ENCODE measurements at regions not wholly inside any gene's neighbourhood (a gene's known extent, or its start where the extent isn't known, plus 50 kb on each side); places are given as distances from the start of the nearest gene placed in this dataset.

DNA sequence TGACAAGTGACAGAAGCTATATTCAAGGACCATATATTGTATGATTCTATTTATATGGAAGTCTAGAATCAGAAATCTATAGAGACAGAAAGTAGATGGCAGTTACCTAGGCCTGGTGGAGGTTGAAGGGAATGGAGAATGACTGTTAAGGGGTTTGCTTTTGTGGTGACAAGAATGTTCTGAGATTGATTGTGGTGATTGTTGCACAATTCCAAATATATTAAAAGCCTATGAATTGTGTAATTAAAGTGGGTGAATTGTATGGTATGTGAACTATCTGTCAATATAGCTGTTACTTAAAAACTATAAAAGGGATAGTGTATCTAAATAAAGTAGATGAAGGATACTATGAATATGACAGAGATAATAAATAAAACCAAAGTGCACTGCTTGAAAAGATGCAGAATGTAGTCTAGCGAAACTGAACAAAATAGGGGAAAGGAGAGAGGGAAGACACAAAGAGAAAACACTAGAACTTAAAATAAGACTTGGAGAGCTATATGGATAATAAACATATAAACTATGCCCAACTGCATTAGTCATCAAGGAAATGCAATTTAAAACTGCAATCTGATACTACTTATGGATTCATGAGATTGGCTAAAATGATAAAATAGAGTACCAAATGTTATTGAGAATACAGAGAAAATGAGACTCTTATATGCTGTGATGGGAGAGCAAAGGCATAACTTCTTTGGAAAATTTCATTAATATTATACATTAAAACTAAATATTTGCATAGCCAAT is 82.1 kb upstream of the BANK1 start:
- DNase-seq (ENCODE audit: low read depth in 2 of 2), result peak in 1 of 2 donors; percentile 3
- TF ChIP-seq CTCF (IDR thresholded peaks at IDR 0.05; ENCODE audit: low read depth, low read length), result no peak

GRCh38 chr4:101707596-101707995 is 82.9 kb upstream of the BANK1 start:
- TF ChIP-seq CTCF (IDR thresholded peaks at IDR 0.05; ENCODE audit: low read depth, low read length), result no peak
- DNase-seq (ENCODE audit: low read depth in 2 of 2), result no peak
- no peak overlapping the region for H3K4me3 ChIP-seq (replicated peaks in 1 of 2; ENCODE audit: low read depth in 2 of 2, low read length in 2 of 2)

More for the DNA sequence above, 82.1 kb upstream of the BANK1 start:
- H3K4me3 ChIP-seq (replicated peaks in 1 of 2; ENCODE audit: low read depth in 2 of 2, low read length in 2 of 2), result no peak overlapping the region

DNA sequence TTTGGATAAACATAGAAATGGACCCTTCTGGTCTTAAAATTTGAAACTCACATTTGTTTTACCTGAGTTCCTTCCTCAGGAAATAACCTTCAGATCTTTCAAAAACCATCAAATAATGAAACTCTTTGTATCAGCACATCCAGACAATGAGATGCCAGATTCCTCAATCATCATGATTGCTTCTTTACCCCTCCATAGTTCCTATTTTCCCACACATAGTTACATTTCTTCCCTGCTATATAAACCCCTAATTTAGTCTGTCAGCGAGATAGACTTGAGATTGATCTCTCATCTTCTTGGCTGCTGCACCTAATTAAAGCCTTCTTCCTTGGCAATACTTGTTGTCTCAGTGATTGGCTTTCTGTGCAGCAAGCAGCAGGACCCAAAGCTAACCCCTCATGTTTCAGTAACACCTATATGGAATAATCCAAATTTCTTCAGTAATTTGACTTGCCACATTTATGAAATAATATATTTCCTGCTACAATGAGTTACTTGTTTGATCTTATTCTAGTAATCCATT is 83.9 kb upstream of the BANK1 start:
- H3K4me3 ChIP-seq (replicated peaks in 1 of 2; ENCODE audit: low read depth in 2 of 2, low read length in 2 of 2), result no peak overlapping the region
- no peak for TF ChIP-seq CTCF (IDR thresholded peaks at IDR 0.05; ENCODE audit: low read depth, low read length)
- no peak for DNase-seq (ENCODE audit: low read depth in 2 of 2)

GRCh38 chr4:101701551-101701950 is 89.0 kb upstream of the BANK1 start:
- TF ChIP-seq CTCF (IDR thresholded peaks at IDR 0.05; ENCODE audit: low read depth, low read length), result no peak
- no peak for DNase-seq (ENCODE audit: low read depth in 2 of 2)
- no peak overlapping the region for H3K4me3 ChIP-seq (replicated peaks in 1 of 2; ENCODE audit: low read depth in 2 of 2, low read length in 2 of 2)

GRCh38 chr4:101699441-101700124 is 90.9 kb upstream of the BANK1 start:
- DNase-seq (ENCODE audit: low read depth in 2 of 2), result no peak
- H3K4me3 ChIP-seq (replicated peaks in 1 of 2; ENCODE audit: low read depth in 2 of 2, low read length in 2 of 2), result no peak overlapping the region
- TF ChIP-seq CTCF (IDR thresholded peaks at IDR 0.05; ENCODE audit: low read depth, low read length), result no peak

- no peak for TF ChIP-seq CTCF (IDR thresholded peaks at IDR 0.05; ENCODE audit: low read depth, low read length)
- no peak for DNase-seq (ENCODE audit: low read depth in 2 of 2)
Observed at GRCh38 chr4:101697266-101697665, 93.3 kb upstream of the BANK1 start.

More at GRCh38 chr4:101697266-101697665, 93.3 kb upstream of the BANK1 start:
- no peak overlapping the region for H3K4me3 ChIP-seq (replicated peaks in 1 of 2; ENCODE audit: low read depth in 2 of 2, low read length in 2 of 2)

All from cardiac fibroblast (primary cell).